ENCODE measurements at regions not wholly inside any gene's neighbourhood (a gene's known extent, or its start where the extent isn't known, plus 50 kb on each side); places are given as distances from the start of the nearest gene placed in this dataset.

DNA sequence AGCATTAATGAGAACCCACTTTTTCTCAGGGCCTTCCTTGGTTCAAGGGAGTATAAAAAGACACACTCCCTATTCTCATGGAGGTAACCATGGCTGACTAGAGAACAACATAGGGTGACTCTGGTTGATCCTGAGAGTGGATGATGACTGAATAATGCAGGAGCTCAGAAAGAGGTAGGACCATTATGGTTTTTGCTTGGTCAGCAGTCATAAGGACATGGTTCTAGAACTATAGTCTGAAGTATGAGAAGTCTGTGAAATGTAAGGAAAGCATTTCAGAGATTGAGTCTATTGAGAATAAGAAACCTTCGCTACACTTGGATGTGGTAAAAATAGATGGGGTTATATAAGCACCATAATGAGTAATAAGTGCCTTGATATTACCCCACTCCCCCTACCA is 184.1 kb upstream of the GPR149 start:
- no peak overlapping the region for H3K27ac ChIP-seq
- no peaks in the 10 kb centered on the region for H3K27me3 ChIP-seq (ENCODE audit: insufficient read depth, low read depth, severe bottlenecking)
- no peak overlapping the region for H3K4me3 ChIP-seq (ENCODE audit: low read depth, low read length)
- H3K36me3 ChIP-seq = no peaks in the 10 kb centered on the region
- DNase-seq = no peak
- peaks cover 4% of the 10 kb centered on the region for H3K9me3 ChIP-seq (ENCODE audit: severe bottlenecking)
- TF ChIP-seq, protein P1, sequence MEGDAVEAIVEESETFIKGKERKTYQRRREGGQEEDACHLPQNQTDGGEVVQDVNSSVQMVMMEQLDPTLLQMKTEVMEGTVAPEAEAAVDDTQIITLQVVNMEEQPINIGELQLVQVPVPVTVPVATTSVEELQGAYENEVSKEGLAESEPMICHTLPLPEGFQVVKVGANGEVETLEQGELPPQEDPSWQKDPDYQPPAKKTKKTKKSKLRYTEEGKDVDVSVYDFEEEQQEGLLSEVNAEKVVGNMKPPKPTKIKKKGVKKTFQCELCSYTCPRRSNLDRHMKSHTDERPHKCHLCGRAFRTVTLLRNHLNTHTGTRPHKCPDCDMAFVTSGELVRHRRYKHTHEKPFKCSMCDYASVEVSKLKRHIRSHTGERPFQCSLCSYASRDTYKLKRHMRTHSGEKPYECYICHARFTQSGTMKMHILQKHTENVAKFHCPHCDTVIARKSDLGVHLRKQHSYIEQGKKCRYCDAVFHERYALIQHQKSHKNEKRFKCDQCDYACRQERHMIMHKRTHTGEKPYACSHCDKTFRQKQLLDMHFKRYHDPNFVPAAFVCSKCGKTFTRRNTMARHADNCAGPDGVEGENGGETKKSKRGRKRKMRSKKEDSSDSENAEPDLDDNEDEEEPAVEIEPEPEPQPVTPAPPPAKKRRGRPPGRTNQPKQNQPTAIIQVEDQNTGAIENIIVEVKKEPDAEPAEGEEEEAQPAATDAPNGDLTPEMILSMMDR (IDR thresholded peaks at IDR 0.05; ENCODE audit: low read depth, low read length) = no peak

DNA sequence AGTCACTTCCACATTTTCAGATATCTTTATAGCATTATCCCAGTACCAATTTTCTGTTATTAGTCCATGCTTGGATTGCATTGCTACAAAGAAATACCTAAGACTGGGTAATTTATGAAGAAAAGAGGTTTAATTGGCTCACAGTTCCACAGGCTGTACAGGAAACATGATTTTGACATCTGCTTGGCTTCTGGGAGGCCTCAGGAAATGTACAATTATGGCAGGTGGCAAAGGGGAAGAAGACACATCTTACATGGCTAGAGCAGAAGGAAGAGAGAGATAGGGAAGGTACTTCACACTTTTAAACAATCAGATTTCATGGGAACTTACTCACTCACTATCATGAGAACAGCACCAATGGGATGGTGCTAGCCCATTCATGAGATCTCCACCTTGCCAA is 172.3 kb upstream of the GPR149 start:
- H3K36me3 ChIP-seq = no peaks in the 10 kb centered on the region
- no peaks in the 10 kb centered on the region for H3K27me3 ChIP-seq (ENCODE audit: insufficient read depth, low read depth, severe bottlenecking)
- no peak overlapping the region for H3K4me3 ChIP-seq (ENCODE audit: low read depth, low read length)
- DNase-seq = no peak
- TF ChIP-seq, protein P1 (IDR thresholded peaks at IDR 0.05; ENCODE audit: low read depth, low read length) = no peak
- H3K27ac ChIP-seq = no peak overlapping the region
- no peaks in the 10 kb centered on the region for H3K9me3 ChIP-seq (ENCODE audit: severe bottlenecking)

DNA sequence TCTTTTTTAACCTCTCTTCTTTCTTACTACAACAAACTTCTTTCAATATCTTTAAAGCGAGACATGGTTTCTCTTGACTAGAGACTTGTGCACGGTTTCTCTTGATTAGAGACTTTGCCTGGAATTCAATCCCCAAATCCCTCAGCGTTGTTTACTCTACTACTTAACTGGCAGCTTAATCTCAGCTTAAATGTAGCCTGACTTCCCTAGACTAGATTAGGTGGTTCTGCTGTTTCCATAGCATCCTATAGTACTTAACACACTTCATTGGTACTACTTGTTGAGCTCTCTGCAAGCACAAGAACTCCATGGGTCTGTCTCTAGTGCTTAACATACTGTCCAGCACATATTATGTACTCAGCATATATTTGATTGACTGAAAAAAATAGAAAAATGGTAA is 168.2 kb upstream of the GPR149 start:
- H3K27me3 ChIP-seq (ENCODE audit: insufficient read depth, low read depth, severe bottlenecking) = no peaks in the 10 kb centered on the region
- peak; percentile 26 for DNase-seq
- TF ChIP-seq, protein P1 (IDR thresholded peaks at IDR 0.05; ENCODE audit: low read depth, low read length) = no peak
- no peak overlapping the region for H3K27ac ChIP-seq
- no peak overlapping the region for H3K4me3 ChIP-seq (ENCODE audit: low read depth, low read length)
- no peaks in the 10 kb centered on the region for H3K9me3 ChIP-seq (ENCODE audit: severe bottlenecking)
- no peaks in the 10 kb centered on the region for H3K36me3 ChIP-seq

DNA sequence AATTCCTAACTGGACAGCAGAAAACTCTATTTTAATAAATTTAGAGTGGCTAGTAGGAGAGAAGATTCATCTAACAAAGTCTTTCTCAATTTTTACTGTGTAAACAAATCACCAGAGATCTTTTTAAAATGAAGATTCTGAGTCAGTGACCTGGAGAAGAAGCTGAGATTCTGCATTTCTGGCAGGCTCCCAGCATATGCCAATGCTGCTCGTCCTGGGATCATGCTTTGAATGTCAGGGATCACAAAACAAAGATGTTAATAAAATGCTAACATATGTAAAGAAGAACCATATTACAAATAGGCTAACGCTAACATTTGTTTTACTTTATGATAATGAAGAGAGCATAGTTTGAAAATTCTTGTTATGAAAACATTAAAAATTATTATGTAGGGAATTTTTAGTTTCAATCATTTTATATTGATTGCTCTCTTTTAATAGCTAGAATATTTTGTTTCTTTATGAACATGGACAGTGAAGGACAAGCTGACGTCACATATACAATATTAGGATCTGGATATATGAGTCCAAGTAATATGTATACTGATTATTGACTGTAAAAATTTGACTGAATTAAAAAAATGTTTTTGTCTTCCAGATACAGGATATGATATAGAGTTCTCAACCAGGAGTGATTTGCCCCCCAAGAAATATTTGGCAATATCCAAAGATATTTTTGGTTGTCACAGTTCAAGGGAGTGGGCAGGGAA is 160.8 kb upstream of the GPR149 start:
- H3K36me3 ChIP-seq = no peaks in the 10 kb centered on the region

DNA sequence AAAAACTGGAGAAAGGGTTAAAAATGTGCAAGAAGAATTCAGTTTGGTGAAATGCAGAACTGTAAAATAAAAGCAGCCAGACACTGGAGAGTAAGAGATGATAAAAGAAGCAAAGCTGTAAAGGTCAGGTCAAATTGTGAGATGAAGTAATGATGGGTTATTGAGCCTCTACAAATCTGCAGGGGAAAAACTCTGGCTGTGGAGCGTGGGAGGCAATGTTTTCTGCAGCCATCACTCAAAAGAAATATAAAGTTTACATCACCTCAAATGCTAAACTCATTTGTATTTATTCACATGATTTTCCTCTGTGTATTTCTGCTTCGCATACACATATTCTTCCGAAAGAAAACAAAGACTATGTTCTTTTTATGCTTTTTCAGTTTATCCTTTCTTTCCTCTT is 158.8 kb upstream of the GPR149 start:
- H3K4me3 ChIP-seq (ENCODE audit: low read depth, low read length) = no peak overlapping the region
- TF ChIP-seq, protein P1 (IDR thresholded peaks at IDR 0.05; ENCODE audit: low read depth, low read length) = no peak
- H3K9me3 ChIP-seq (ENCODE audit: severe bottlenecking) = no peaks in the 10 kb centered on the region
- no peaks in the 10 kb centered on the region for H3K27me3 ChIP-seq (ENCODE audit: insufficient read depth, low read depth, severe bottlenecking)
- DNase-seq = no peak
- H3K27ac ChIP-seq = no peak overlapping the region
- no peaks in the 10 kb centered on the region for H3K36me3 ChIP-seq

More for the DNA sequence above, 160.8 kb upstream of the GPR149 start:
- H3K27me3 ChIP-seq (ENCODE audit: insufficient read depth, low read depth, severe bottlenecking) = no peaks in the 10 kb centered on the region
- H3K9me3 ChIP-seq (ENCODE audit: severe bottlenecking) = no peaks in the 10 kb centered on the region
- no peak for DNase-seq
- TF ChIP-seq, protein P1 (IDR thresholded peaks at IDR 0.05; ENCODE audit: low read depth, low read length) = no peak
- no peak overlapping the region for H3K4me3 ChIP-seq (ENCODE audit: low read depth, low read length)
- H3K27ac ChIP-seq = no peak overlapping the region

DNA sequence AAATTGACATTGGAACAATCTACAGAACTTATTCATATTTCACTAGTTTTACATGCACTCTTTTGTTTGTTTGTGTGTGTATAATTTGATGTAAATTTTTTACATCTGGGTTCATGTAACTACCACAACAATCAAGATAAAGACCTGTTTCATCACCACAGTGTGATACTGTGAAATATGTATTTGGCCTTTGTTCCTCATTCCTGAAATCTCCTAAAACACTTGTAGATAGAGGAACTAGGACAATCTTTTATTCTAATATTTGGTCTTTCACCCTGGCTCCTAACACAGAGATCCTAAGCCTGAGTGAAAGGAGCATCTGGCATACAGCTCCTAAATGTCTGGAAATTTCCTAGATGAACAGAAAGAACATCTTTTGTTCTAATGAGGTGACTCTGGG is 155.0 kb upstream of the GPR149 start:
- no peak for DNase-seq
- no peak overlapping the region for H3K27ac ChIP-seq
- H3K27me3 ChIP-seq (ENCODE audit: insufficient read depth, low read depth, severe bottlenecking) = no peaks in the 10 kb centered on the region
- H3K4me3 ChIP-seq (ENCODE audit: low read depth, low read length) = no peak overlapping the region
- H3K36me3 ChIP-seq = no peaks in the 10 kb centered on the region
- H3K9me3 ChIP-seq (ENCODE audit: severe bottlenecking) = no peaks in the 10 kb centered on the region
- TF ChIP-seq, protein P1 (IDR thresholded peaks at IDR 0.05; ENCODE audit: low read depth, low read length) = no peak
